SH-SY5Y (cell line): ENCODE measurements at regions not wholly inside any gene's neighbourhood (a gene's known extent, or its start where the extent isn't known, plus 50 kb on each side); places are given as distances from the start of the nearest gene placed in this dataset.

Source experiments
- GATA2 ChIP-seq: IDR thresholded peaks from 2 replicates; pipeline ENCODE4 v1.6.1; 2011; ENCODE audit warnings: mild to moderate bottlenecking, low read depth, low read length
- GATA3 ChIP-seq: IDR thresholded peaks from 2 replicates; pipeline ENCODE4 v1.6.1; 2011; ENCODE audit warnings: low read depth, mild to moderate bottlenecking, low read length, moderate library complexity

DNA sequence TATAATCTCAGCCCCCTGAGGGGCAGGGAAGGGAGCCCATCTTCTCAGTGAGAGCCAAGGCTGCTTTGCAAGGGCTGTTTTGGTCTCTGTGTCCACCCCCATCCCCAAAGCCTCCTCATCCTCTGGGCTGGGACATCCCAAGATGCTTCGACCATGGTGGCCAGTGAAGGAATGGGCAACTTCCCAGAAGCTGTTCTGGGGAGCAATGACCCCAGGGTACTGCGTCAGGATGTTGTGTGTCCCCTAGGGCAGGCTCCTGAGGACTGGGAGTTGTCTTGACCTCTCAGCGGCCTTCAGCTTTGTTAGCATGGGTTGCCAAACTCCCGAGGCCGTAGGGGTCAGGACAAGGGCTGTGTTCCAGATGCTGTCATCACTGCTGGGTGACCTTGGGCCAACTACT is 238.4 kb upstream of the POU3F1 start:
- TF ChIP-seq GATA2 (no peak), GATA3 (no peak)
